ENCODE measurements at regions not wholly inside any gene's neighbourhood (a gene's known extent, or its start where the extent isn't known, plus 50 kb on each side); places are given as distances from the start of the nearest gene placed in this dataset.
"Not testable (repeated sequence)": the region's sequence is repeated elsewhere in the genome, so short reads cannot be mapped to it uniquely, and the experiment has no call there.

GRCh38 chr2:132324005-132324404, 92.6 kb upstream of the GPR39 start:
- H3K4me3 Mint-ChIP-seq; H3K36me3 Mint-ChIP-seq (ENCODE audit: low read depth); H3K27ac Mint-ChIP-seq; H3K4me1 Mint-ChIP-seq; H3K27me3 Mint-ChIP-seq; DNase-seq; ATAC-seq; H3K9me3 Mint-ChIP-seq: not testable (repeated sequence)

GRCh38 chr2:132332345-132333033, 84.1 kb upstream of the GPR39 start:
- H3K9me3 Mint-ChIP-seq; H3K4me1 Mint-ChIP-seq; H3K27ac Mint-ChIP-seq; DNase-seq; H3K4me3 Mint-ChIP-seq; ATAC-seq; H3K36me3 Mint-ChIP-seq (ENCODE audit: low read depth); H3K27me3 Mint-ChIP-seq: not testable (repeated sequence)

- not testable (repeated sequence) for DNase-seq; H3K9me3 Mint-ChIP-seq; H3K27ac Mint-ChIP-seq; H3K27me3 Mint-ChIP-seq; H3K4me1 Mint-ChIP-seq; H3K36me3 Mint-ChIP-seq (ENCODE audit: low read depth); H3K4me3 Mint-ChIP-seq; ATAC-seq
These were observed 79.5 kb upstream of the GPR39 start for GRCh38 chr2:132337135-132337534.

GRCh38 chr2:132337844-132338243, 78.8 kb upstream of the GPR39 start:
- H3K4me1 Mint-ChIP-seq; H3K27me3 Mint-ChIP-seq; H3K4me3 Mint-ChIP-seq; H3K9me3 Mint-ChIP-seq; H3K36me3 Mint-ChIP-seq (ENCODE audit: low read depth); ATAC-seq; DNase-seq; H3K27ac Mint-ChIP-seq: not testable (repeated sequence)

GRCh38 chr2:132347041-132347780, 69.4 kb upstream of the GPR39 start:
- not testable (repeated sequence) for H3K36me3 Mint-ChIP-seq (ENCODE audit: low read depth); H3K4me3 Mint-ChIP-seq; DNase-seq; H3K9me3 Mint-ChIP-seq; H3K27ac Mint-ChIP-seq; H3K4me1 Mint-ChIP-seq; ATAC-seq
- H3K27me3 Mint-ChIP-seq: peaks cover 18% of the 10 kb centered on the region

GRCh38 chr2:132349092-132349687, 67.4 kb upstream of the GPR39 start:
- not testable (repeated sequence) for H3K9me3 Mint-ChIP-seq; H3K4me3 Mint-ChIP-seq; H3K27ac Mint-ChIP-seq; DNase-seq; H3K36me3 Mint-ChIP-seq (ENCODE audit: low read depth); ATAC-seq; H3K4me1 Mint-ChIP-seq
- H3K27me3 Mint-ChIP-seq: peaks cover 22% of the 10 kb centered on the region

- H3K4me3 Mint-ChIP-seq; H3K4me1 Mint-ChIP-seq; DNase-seq; H3K36me3 Mint-ChIP-seq (ENCODE audit: low read depth); H3K27ac Mint-ChIP-seq; H3K9me3 Mint-ChIP-seq; ATAC-seq: not testable (repeated sequence)
- peaks cover 30% of the 10 kb centered on the region for H3K27me3 Mint-ChIP-seq
These were observed 64.9 kb upstream of the GPR39 start for GRCh38 chr2:132351668-132352067.

GRCh38 chr2:132352481-132353001, 64.1 kb upstream of the GPR39 start:
- H3K4me3 Mint-ChIP-seq; H3K36me3 Mint-ChIP-seq (ENCODE audit: low read depth); H3K27ac Mint-ChIP-seq; H3K9me3 Mint-ChIP-seq; ATAC-seq; H3K4me1 Mint-ChIP-seq; DNase-seq: not testable (repeated sequence)
- H3K27me3 Mint-ChIP-seq: peaks cover 25% of the 10 kb centered on the region

GRCh38 chr2:132353380-132353779, 63.2 kb upstream of the GPR39 start:
- H3K9me3 Mint-ChIP-seq; ATAC-seq; H3K4me3 Mint-ChIP-seq; H3K27ac Mint-ChIP-seq; H3K4me1 Mint-ChIP-seq; H3K36me3 Mint-ChIP-seq (ENCODE audit: low read depth); DNase-seq: not testable (repeated sequence)
- peaks cover 25% of the 10 kb centered on the region for H3K27me3 Mint-ChIP-seq

GRCh38 chr2:132360964-132361363, 55.6 kb upstream of the GPR39 start:
- H3K9me3 Mint-ChIP-seq: peaks cover 18% of the 10 kb centered on the region
- not testable (repeated sequence) for H3K4me3 Mint-ChIP-seq; H3K4me1 Mint-ChIP-seq; DNase-seq; H3K36me3 Mint-ChIP-seq (ENCODE audit: low read depth); ATAC-seq; H3K27me3 Mint-ChIP-seq; H3K27ac Mint-ChIP-seq

GRCh38 chr2:132361498-132361897, 55.1 kb upstream of the GPR39 start:
- not testable (repeated sequence) for H3K4me1 Mint-ChIP-seq; H3K36me3 Mint-ChIP-seq (ENCODE audit: low read depth)

GRCh38 chr2:132363352-132363751, 53.3 kb upstream of the GPR39 start:
- not testable (repeated sequence) for H3K27me3 Mint-ChIP-seq; ATAC-seq; H3K27ac Mint-ChIP-seq; H3K36me3 Mint-ChIP-seq (ENCODE audit: low read depth); H3K4me3 Mint-ChIP-seq; H3K4me1 Mint-ChIP-seq; DNase-seq
- H3K9me3 Mint-ChIP-seq: peaks cover 18% of the 10 kb centered on the region

More at GRCh38 chr2:132361498-132361897, 55.1 kb upstream of the GPR39 start:
- not testable (repeated sequence) for ATAC-seq, H3K27ac Mint-ChIP-seq, DNase-seq, H3K27me3 Mint-ChIP-seq, H3K4me3 Mint-ChIP-seq
- H3K9me3 Mint-ChIP-seq: peaks cover 18% of the 10 kb centered on the region

GRCh38 chr2:132365963-132366362, 50.6 kb upstream of the GPR39 start:
- H3K4me1 Mint-ChIP-seq; ATAC-seq; H3K27ac Mint-ChIP-seq; DNase-seq; H3K36me3 Mint-ChIP-seq (ENCODE audit: low read depth); H3K27me3 Mint-ChIP-seq; H3K4me3 Mint-ChIP-seq: not testable (repeated sequence)
- H3K9me3 Mint-ChIP-seq: peaks cover 15% of the 10 kb centered on the region

GRCh38 chr2:132366421-132367180, 50.0 kb upstream of the GPR39 start:
- Mint-ChIP-seq H3K9me3 (peaks cover 15% of the 10 kb centered on the region), H3K27me3 (no peaks in the 10 kb centered on the region), H3K27ac (no peak overlapping the region), H3K36me3 (ENCODE audit: low read depth) (no peaks in the 10 kb centered on the region), H3K4me3 (no peak overlapping the region), H3K4me1 (no peaks in the 10 kb centered on the region)
- no peak for ATAC-seq
- DNase-seq: no peak

All from activated naive CD8-positive, alpha-beta T cell treated with anti-CD3 and anti-CD28 coated beads, Interleukin-2, amount 50 U/mL, for 24 hours (primary cell).